ENCODE measurements at regions not wholly inside any gene's neighbourhood (a gene's known extent, or its start where the extent isn't known, plus 50 kb on each side); places are given as distances from the start of the nearest gene placed in this dataset.
A peak's percentile ranks its signal among the peaks of the same experiment; 100 is the strongest.

GRCh38 chr16:73145166-73145880 is 97.4 kb upstream of the ZFHX3 start:
- TF ChIP-seq POLR2AphosphoS5 (IDR thresholded peaks at IDR 0.05) (no peak), CTCF (IDR thresholded peaks at IDR 0.05) (no peak), EP300 (IDR thresholded peaks at IDR 0.05) (no peak), POLR2A (IDR thresholded peaks at IDR 0.05) (no peak)
- Histone ChIP-seq H3K27me3 (peaks cover 10% of the 10 kb centered on the region), H3K4me3 (no peak overlapping the region), H3K4me1 (peaks cover 3% of the 10 kb centered on the region), H3K27ac (no peak overlapping the region), H3K36me3 (no peaks in the 10 kb centered on the region), H3K9me3 (no peaks in the 10 kb centered on the region)
- 83% methylated on average over 10 of the region's 10 CpGs for WGBS
- DNase-seq (ENCODE audit: low spot score in 2 of 2): no peak

- peaks cover 11% of the 10 kb centered on the region for H3K27me3 ChIP-seq
- 35% methylated on average over 14 of the region's 14 CpGs for WGBS
- peak overlapping the region; percentile 34 for H3K4me3 ChIP-seq
- DNase-seq (ENCODE audit: low spot score in 2 of 2): no peak
- TF ChIP-seq POLR2AphosphoS5 (IDR thresholded peaks at IDR 0.05) (no peak), POLR2A (IDR thresholded peaks at IDR 0.05) (no peak)
- H3K9me3 ChIP-seq: no peaks in the 10 kb centered on the region
- peak overlapping the region; percentile 16 for H3K27ac ChIP-seq
- no peaks in the 10 kb centered on the region for H3K36me3 ChIP-seq
- peaks cover 3% of the 10 kb centered on the region for H3K4me1 ChIP-seq
Measured at GRCh38 chr16:73143576-73144422, 95.9 kb upstream of the ZFHX3 start.

GRCh38 chr16:73143002-73143401 is 95.1 kb upstream of the ZFHX3 start:
- 67% methylated on average over 6 of the region's 6 CpGs for WGBS
- no peak for TF ChIP-seq POLR2AphosphoS5 (IDR thresholded peaks at IDR 0.05)
- TF ChIP-seq POLR2A (IDR thresholded peaks at IDR 0.05): no peak
- TF ChIP-seq EP300 (IDR thresholded peaks at IDR 0.05): no peak
- no peak for TF ChIP-seq CTCF (IDR thresholded peaks at IDR 0.05)
- Histone ChIP-seq H3K27ac (no peak overlapping the region), H3K9me3 (no peaks in the 10 kb centered on the region), H3K36me3 (no peaks in the 10 kb centered on the region), H3K27me3 (peaks cover 15% of the 10 kb centered on the region), H3K4me3 (no peak overlapping the region), H3K4me1 (peaks cover 3% of the 10 kb centered on the region)
- DNase-seq (ENCODE audit: low spot score in 2 of 2): no peak

- WGBS: 85% methylated on average over 9 of the region's 9 CpGs
- peaks cover 15% of the 10 kb centered on the region for H3K27me3 ChIP-seq
- TF ChIP-seq EP300 (IDR thresholded peaks at IDR 0.05) (no peak), CTCF (IDR thresholded peaks at IDR 0.05) (no peak), POLR2A (IDR thresholded peaks at IDR 0.05) (no peak), POLR2AphosphoS5 (IDR thresholded peaks at IDR 0.05) (no peak)
- no peak for DNase-seq (ENCODE audit: low spot score in 2 of 2)
- H3K36me3 ChIP-seq: no peaks in the 10 kb centered on the region
- no peak overlapping the region for H3K27ac ChIP-seq
- peaks cover 3% of the 10 kb centered on the region for H3K4me1 ChIP-seq
- no peaks in the 10 kb centered on the region for H3K9me3 ChIP-seq
- no peak overlapping the region for H3K4me3 ChIP-seq
Measured at GRCh38 chr16:73142053-73142854, 94.3 kb upstream of the ZFHX3 start.

GRCh38 chr16:73140929-73141328 is 93.0 kb upstream of the ZFHX3 start:
- Histone ChIP-seq H3K9me3 (no peaks in the 10 kb centered on the region), H3K27me3 (peaks cover 15% of the 10 kb centered on the region), H3K4me3 (no peak overlapping the region), H3K36me3 (no peaks in the 10 kb centered on the region), H3K27ac (no peak overlapping the region), H3K4me1 (peaks cover 3% of the 10 kb centered on the region)
- DNase-seq (ENCODE audit: low spot score in 2 of 2): no peak
- TF ChIP-seq CTCF (IDR thresholded peaks at IDR 0.05) (no peak), POLR2AphosphoS5 (IDR thresholded peaks at IDR 0.05) (no peak), EP300 (IDR thresholded peaks at IDR 0.05) (no peak), POLR2A (IDR thresholded peaks at IDR 0.05) (no peak)
- 87% methylated on average over 4 of the region's 4 CpGs for WGBS

Data from suprapubic skin (tissue), 4 donors.